HG03025 (cell line): ENCODE measurements at regions not wholly inside any gene's neighbourhood (a gene's known extent, or its start where the extent isn't known, plus 50 kb on each side); places are given as distances from the start of the nearest gene placed in this dataset.
"Not testable (repeated sequence)": the region's sequence is repeated elsewhere in the genome, so short reads cannot be mapped to it uniquely, and the experiment has no call there.

Experiments
- ATAC-seq: cut with Tn5 transposase; IDR thresholded peaks from one replicate; pipeline ENCODE4 v1.9.1; 2021; ENCODE audit warnings: mild to moderate bottlenecking, moderate library complexity; ENCODE audit not compliant: unreplicated experiment, low FRiP score

DNA sequence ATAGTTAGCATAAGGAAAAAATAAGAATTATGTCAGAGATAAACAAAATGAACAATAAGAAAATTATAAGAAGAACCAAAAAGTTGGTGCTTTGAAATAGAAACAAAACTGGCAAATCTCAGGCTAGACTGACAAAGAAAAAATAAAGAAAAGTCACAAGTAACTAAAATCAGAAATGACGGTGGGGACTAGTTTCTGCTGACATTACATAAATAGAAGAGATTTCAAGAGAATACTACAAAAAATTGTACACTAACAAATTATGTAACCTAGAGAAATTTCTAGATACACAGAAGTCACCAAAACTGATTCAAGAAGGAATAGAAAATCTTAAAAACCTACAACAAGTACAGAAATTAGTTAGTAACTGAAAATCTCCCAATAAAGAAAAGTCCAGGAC lies 355.6 kb upstream of the SGCG start:
- no peak for ATAC-seq

DNA sequence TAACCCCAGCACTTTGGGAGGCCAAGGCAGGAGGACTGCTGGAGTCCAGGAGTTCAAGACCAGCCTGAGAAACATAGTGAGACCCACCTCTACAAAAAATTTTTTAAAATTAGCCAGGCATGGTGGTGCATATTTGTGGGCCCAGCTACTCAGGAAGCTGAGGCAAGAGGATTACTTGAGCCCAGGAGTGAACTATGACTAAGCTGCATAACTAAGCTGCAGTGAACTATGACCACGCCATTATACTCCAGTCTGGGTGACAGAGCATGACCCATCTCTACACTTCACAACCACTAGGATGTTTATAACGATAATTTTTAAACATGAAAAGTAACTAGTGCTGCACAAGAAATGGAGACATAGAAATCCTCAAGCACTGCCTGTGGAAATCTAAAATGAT lies 352.7 kb upstream of the SGCG start:
- no peak for ATAC-seq

DNA sequence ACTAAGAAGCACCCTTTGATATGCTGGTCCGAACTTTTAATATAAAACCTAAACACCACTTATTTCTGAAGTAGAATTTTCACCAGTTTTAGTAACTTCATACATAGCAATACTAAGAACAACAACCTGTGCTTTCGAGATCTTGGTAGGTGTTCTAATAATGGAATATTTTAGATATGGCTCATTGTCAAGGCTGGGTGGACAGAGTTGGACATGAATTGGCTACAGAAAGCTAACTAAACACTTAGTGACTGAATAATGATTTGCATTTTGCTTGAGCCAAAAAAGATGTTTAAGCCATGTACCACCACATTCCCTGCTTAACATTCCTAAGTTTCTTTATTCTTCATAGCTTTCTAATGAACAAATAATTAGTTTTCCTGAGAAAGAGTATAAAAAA lies 344.3 kb upstream of the SGCG start:
- ATAC-seq, result no peak

DNA sequence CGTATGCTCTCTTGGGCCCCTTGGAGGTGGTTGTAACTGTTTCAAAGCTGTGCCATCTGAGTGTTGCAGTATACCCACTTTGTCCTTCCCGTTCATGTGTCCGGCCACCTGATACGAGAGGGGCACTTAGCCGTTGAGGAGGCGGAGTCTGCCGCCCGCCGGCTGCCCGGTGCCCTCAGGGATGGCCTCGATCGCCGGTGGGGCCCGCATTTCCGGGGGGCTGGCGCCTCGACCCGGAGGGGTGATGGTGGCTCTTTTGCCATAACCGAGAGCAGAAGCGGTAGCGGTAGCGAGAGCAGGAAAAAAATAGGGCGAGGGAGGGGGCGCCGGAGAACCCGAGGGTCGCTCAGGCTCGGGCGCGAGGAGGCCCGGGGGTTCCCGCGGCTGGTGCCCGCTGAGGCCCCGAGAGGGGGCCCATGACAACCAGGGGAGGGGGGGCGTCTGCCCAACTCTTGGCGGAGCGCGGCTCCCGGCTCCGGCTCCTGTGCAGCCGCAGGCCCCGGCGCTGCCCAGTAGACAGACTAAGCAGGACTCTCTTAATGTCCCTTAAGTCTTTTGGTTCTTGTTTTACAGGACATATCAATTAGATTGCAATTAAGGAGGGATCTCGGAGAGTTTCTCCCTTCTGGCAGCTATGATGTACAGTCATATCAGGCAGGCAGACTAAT lies 342.7 kb upstream of the SGCG start:
- ATAC-seq, result no peak

DNA sequence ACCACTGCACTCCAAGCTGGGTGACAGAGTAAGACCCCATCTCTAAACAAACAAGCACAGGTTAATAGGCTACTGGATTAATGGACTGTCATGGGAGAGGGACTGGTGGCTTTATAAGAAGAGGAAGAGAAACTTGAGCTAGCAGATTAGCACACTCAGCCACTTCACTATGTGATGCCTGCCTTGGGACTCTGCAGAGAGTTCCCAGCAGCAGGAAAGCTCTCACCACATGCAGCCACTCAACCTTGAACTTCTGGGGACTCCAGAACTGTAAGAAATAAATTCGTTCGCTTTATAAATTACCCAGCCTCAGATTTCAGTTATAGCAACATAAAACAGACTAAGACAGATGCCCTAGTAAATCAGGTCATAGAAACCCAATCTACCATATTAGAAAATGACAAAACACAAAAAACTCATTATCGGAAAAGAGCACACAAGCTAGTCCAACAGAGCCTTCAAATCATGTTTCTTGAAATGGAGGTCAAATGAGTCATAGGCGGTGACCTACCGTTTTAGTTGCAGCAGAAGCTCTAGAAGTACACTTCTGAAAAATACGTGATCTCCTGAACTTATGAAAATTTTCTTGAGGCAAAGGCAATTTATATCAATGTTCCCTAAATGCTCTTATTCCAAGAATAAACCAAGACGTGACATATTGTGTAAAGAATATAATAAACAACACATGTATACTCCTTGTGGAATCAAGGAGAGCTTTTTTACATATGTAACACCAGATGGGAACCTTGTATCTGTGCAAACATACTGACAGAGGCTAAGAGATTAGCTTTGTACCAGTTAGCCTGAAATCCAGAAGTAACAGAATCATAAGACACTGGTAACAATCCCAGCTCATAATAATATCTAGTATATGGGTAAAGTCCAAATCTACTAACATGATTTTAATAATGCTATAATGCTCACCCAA lies 340.9 kb upstream of the SGCG start:
- no peak for ATAC-seq

DNA sequence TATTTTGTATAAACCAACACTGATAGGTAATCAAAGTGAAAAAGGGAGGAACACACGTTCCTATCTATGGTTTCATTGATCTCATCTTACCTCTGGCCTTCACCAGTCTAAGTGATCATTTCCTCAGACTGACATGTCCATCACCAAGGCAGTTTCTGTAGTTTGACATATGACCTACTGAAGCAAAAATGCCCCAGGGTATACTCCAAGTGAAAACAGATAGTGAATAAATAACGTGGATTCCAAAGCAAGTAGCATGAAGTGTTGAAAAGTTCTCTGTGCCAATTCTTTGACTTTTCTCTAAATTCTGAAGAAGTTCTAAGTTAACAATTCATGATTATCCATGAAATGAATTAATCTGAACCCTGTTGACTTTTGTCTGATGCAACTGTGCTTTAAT lies 334.2 kb upstream of the SGCG start:
- no peak for ATAC-seq

DNA sequence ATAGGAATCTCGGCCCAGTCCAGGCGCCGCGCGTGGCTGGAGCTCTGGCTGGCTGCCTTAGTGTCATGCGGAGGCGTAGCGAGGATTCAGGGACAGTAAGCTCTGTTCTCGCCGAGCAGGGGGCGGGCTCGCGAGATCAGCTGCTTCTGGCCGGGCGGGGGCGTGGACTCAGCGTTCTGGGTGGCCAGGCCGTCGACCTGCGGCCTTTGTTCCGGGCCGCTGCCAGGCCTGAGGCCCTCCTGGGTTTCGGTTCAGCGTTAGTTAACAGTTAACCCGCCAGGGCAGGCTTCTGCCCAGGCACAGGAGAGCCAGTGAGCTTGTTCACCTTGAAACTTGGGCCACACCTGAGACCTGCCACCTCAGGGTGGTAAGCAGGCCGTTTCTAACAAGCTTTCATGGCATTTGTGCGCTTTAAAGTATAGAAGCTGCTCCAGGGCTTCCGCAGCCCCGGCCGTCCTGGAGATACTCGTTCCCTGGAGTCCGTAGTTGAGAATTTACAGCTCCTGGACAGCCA lies 332.2 kb upstream of the SGCG start:
- no peak for ATAC-seq

DNA sequence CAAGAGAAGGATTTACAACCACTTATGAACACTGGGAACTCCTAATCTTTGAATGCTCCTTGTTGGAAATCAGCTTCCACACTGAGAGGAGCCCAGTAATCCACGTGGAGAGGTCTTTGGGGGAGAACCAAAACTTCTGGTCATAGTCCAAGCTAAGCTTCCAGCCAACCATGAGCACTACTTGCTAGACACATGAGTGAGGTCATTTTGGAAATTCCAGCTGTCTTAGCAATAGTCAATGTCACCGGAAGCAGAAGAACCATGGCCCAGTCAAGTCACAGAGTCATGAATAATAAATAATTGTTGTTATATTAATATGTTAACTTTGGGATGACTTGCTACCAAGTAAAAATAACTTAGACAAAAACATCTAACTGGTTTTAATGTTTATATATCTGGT lies 324.9 kb upstream of the SGCG start:
- ATAC-seq, result no peak

DNA sequence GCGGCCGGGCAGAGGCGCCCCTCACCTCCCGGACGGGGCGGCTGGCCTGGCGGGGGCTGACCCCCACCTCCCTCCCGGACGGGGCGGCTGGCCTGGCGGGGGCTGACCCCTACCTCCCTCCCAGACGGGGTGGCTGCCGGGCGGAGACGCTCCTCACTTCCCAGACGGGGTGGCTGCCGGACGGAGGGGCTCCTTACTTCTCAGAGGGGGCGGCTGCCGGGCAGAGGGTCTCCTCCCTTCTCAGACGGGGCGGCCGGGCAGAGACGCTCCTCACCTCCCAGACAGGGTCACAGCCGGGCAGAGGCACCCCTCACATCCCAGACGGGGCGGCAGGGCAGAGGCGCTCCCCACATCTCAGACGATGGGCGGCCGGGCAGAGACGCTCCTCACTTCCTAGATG lies 321.8 kb upstream of the SGCG start:
- ATAC-seq, result not testable (repeated sequence)

DNA sequence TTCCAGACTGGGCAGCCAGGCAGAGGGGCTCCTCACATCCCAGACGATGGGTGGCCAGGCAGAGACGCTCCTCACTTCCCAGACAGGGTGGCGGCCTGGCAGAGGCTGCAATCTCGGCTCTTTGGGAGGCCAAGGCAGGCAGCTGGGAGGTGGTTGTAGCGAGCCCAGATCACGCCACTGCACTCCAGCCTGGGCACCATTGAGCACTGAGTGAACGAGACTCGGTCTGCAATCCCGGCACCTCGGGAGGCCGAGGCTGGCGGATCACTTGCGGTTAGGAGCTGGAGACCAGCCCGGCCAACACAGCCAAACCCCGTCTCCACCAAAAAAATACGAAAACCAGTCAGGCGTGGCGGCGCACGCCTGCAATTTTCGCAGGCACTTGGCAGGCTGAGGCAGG lies 321.4 kb upstream of the SGCG start:
- not testable (repeated sequence) for ATAC-seq

DNA sequence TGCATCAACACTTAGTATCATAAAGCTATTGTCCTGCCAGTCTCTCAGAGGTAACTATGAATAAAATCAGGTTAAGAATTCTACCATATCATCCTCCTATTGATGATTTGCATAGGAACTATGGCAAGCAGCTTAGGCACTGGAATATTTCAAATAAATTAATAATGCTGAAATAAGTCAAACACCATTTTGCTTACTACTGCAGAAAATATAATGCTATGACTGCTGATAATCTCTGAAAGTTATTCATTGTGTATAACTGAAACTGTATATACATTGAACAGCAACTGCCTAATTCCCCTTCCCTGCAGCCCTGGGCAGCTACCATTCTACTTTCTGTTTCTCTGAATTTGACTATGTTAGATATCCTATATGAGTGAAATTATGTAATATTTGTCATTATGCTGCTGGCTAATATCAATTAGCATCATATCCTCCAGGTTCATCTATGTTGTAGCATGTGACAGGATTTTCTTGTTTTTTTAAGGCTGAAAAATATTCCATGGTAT lies 318.8 kb upstream of the SGCG start:
- no peak for ATAC-seq

DNA sequence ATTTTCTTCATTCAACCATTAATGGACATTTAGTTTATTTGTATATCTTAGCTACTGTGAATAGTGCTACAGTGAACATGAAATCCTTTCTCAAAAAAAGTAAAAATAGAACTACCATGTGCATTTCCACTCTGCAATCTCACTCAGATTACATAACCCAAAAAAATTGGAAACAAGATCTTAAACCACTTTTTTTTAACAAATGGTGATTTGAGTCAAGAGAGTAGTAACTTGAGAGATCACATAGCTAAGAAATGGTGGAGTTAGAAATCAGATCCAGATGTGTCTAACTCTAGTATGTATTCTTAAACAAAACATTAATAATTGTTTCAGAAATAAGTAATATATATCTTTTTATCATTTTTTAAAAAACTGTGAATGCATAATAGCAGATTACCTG lies 318.3 kb upstream of the SGCG start:
- no peak for ATAC-seq

DNA sequence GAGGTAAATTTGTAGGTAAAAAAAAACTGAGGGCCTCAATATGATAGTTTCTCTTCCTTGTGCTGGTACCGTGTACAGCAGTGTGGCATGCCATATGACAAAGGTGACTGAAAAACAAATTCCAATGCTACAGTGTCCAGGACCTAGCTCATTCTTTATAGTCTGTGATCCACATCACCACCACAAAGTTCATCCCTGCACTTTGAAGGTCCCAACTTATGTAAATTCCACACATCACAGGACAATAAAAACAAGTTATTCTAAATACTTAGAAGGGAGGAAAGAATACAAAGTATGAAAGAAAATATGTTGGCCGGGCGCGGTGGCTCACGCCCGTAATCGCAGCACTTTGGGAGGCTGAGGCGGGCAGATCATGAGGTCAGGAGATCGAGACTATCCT lies 314.6 kb upstream of the SGCG start:
- ATAC-seq, result no peak

DNA sequence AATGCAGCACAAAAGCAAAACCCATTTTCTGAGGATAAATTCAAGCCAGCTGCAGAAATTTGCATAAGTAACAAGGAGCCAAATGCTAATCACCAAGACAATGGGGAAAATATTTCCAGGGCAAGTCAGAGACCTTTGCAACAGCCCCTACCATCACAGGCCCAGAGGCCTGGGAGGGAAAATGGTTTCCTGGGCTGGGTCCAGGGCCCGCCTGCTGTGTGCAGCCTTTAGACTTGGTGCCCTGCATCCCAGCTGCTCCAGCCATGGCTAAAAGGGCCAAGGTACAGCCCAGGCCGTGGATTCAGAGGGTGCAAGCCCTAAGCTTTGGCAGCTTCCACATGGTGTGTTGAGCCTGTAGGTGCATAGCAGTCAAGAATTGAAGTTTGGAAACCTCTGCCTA lies 309.5 kb upstream of the SGCG start:
- no peak for ATAC-seq

DNA sequence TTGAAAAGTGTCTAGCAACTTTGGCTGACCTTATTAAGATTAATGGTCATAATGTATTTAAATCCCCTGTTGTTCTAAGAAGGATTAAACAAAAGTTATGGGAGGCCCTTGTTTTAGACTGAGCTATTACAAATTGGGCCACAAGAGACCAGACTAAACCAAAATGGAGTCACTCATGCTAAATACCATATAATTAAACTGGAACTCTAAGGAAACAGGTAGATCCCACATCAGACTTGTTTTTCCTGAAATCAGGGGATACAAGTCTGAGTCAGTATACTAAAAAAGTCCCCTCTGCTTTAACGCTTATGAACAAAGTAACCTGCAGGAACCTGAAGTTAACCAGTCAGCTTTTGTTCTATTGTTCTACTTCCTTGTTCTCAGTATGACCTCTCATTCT lies 305.9 kb upstream of the SGCG start:
- ATAC-seq, result no peak

DNA sequence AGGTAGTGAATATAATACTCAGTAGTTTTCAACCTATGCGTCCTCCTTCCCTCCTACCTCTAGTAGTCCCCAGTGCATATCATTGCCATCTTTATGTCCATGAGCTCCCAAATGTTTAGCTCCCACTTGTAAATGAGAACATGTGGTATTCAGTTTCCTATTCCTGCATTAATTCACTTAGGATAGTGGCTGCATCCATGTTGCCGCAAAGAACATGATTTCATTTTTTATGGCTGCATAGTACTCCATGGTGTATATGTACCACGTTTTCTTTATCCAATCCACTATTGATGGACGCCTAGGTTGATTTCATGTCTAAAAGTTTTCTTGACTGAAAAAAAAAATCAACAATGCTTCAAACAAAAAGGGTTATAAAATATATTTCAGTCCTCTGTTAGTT lies 303.4 kb upstream of the SGCG start:
- ATAC-seq, result no peak

DNA sequence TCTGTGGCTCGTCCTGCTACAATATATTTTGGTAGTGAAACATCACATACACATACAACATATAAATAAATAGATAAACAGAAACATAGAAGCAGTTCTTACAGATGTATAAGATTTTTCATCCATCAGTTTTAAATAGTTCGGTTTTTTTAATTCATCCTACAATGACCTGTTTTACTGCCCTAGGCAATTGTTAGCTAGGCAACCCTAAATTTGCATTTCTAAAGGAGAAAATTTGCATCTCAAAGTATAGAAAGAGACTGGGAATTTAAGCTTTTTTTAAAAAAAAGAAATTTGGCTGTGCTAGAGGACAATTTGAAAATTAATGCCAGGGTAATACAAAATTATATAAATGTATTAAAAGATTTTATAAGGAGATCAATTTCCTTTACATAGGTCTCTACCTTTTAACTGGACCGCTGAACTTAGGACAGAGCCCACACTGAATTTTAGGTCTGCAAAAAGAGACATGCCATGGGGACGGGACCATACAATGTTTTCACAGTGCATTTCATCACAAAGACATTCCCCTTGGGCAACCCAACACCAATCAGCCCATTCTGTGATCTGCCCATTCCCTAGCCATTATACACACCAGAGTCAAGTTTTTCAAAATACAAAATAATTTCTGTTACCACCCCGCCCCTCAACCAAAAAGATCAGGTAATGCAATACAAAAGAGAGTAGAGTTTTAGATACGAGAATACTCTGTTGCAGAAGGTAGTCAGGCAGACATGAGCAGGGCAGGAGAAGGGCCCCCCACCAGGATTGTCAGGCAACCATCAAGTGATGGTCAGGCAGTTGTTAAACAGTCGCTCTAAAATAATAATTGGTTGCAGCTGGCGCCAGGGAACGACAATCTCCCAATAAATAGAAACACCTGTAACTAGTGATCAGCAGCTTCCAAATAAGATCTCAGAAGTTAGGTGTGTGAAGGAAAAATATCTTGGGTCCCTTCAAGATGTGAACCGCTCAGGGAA lies 299.7 kb upstream of the SGCG start:
- no peak for ATAC-seq

DNA sequence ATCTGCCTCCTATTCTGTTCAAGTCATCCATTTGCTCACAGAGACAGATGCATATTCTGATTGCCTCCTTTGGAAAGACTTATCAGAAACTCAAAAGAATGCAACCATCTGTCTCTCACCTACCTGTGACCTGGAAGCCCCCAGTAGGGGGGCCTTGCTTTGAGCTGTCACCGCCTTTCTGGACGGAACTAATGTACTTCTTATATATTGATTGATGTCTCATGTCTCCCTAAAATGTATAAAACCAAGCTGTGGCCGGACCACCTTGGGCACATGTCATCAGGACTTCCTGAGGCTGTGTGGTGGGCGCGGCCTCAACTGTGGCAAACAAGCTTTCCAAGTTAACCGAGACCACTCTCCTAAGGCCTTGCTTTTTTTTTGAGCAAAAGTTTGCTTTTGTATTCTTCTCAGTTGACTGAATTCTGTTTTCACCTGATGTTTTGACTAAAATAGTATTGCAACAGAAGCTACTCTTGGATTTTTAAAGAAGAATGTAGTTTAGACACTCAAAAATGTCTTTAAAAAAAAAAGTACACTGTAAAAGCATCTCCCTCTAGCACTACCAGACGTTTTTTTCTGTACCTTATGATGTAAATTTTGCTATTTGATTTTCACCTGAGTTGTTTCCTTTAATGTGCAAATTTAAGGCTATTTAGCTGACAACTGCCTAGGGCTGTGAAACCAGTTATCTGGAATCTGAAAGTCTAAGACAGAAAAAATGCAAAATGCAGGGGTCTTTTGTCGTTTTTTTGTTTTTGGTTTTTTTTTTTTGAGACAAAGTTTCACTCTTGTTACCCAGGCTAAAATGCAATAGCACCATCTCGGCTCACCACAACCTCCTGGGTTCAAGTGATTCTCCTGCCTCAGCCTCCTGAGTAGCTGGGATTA lies 298.8 kb upstream of the SGCG start:
- ATAC-seq, result peak; percentile 53

DNA sequence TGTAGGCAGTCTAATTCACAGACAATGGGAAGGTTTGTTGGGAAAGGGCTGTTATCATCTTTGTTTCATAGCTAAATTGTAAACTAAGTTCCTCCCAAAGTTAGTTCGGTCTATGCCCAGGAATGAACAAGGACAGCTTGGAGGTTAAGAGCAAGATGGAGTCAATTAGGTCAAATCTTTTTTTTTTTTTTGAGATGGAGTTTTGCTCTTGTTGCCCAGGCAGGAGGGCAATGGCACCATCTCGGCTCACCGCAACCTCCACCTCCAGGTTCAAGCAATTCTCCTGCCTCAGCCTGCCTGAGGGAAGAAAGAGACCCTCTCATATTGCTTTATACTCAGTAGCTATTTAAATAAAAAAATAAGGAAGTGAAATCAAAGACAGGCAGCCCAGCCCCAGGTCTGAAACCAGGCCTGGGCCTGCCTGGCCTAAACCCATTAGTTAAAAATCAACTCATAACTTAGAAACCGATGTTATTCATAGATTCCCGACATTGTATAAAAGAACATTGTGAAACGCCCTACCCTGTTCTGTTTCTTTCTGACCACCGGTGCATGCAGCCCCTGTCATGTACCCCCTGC lies 297.4 kb upstream of the SGCG start:
- no peak for ATAC-seq
